CD14-positive monocyte (primary cell): ENCODE measurements at regions not wholly inside any gene's neighbourhood (a gene's known extent, or its start where the extent isn't known, plus 50 kb on each side); places are given as distances from the start of the nearest gene placed in this dataset.

Source experiments
- DNase-seq, 3 donors: peaks; one replicate each; pipeline ENCODE4 v3.0.0-alpha.2; 2011 to 2022
- H2AFZ ChIP-seq: 2 replicates; pipeline ENCODE4 v1.6.0; 2012; ENCODE audit warnings: mild to moderate bottlenecking, low read depth, low read length, inconsistent platforms; ENCODE audit not compliant: insufficient read depth, poor library complexity, severe bottlenecking
- H3K27ac ChIP-seq, 2 donors: 1 replicate in 1 of 2; 2 replicates in 1 of 2; pipeline ENCODE4 v1.5.1; 2012 to 2013; ENCODE audit warnings: low read length in 2 of 2, control low read depth in 1 of 2, inconsistent platforms in 1 of 2, low read depth in 1 of 2, mild to moderate bottlenecking in 1 of 2
- H3K27me3 ChIP-seq, 2 donors: one replicate each; pipeline versions ENCODE4 v1.6.0 to v1.6.1; 2011 to 2013; ENCODE audit warnings: low read length in 2 of 2; ENCODE audit not compliant: control insufficient read depth in 2 of 2, insufficient read depth in 2 of 2
- H3K36me3 ChIP-seq, 2 donors: replicated peaks in 1 of 2; 1 replicate in 1 of 2; 2 replicates in 1 of 2; pipeline versions ENCODE4 v1.5.1 to v1.6.1; 2012 to 2013; ENCODE audit warnings: low read length in 2 of 2, control low read depth in 1 of 2, inconsistent platforms in 1 of 2, mild to moderate bottlenecking in 1 of 2; ENCODE audit not compliant: insufficient read depth in 2 of 2, control insufficient read depth in 1 of 2
- H3K4me1 ChIP-seq, 2 donors: 1 replicate in 1 of 2; 2 replicates in 1 of 2; pipeline versions ENCODE4 v1.5.1 to v1.6.1; 2012 to 2013; ENCODE audit warnings: low read length in 2 of 2, control low read depth in 1 of 2, inconsistent platforms in 1 of 2, mild to moderate bottlenecking in 1 of 2, moderate library complexity in 1 of 2; ENCODE audit not compliant: insufficient read depth in 2 of 2, control insufficient read depth in 1 of 2
- H3K4me2 ChIP-seq: replicated peaks from 2 replicates; pipeline ENCODE3; 2012; ENCODE audit warnings: low read length, moderate library complexity, mild to moderate bottlenecking; ENCODE audit not compliant: poor library complexity, severe bottlenecking; ENCODE audit errors: extremely low read depth
- H3K4me3 ChIP-seq, 3 experiments: fragments of 200-600 bp in 1 of 3; sonication (generic) in 1 of 3; replicated peaks in 1 of 3; 1 replicate in 2 of 3; 2 replicates in 1 of 3; pipeline ENCODE4 v1.5.1; 2011 to 2013; ENCODE audit warnings: low read length in 3 of 3, mild to moderate bottlenecking in 3 of 3, control low read depth in 2 of 3, low read depth in 2 of 3, inconsistent platforms in 1 of 3, moderate library complexity in 1 of 3
- H3K79me2 ChIP-seq: 2 replicates; pipeline ENCODE4 v1.6.0; 2012; ENCODE audit warnings: mild to moderate bottlenecking, control low read depth, inconsistent platforms, low read length, moderate library complexity; ENCODE audit not compliant: insufficient read depth
- H3K9ac ChIP-seq: 2 replicates; pipeline ENCODE4 v1.6.0; 2017; ENCODE audit warnings: low read length, mild to moderate bottlenecking; ENCODE audit not compliant: insufficient read depth, poor library complexity, severe bottlenecking
- H3K9me3 ChIP-seq, 2 donors: replicated peaks in 1 of 2; 1 replicate in 1 of 2; 2 replicates in 1 of 2; pipeline versions ENCODE4 v1.5.1 to v1.6.1; 2012 to 2013; ENCODE audit warnings: low read length in 2 of 2, control low read depth in 1 of 2; ENCODE audit not compliant: control insufficient read depth in 1 of 2, insufficient read depth in 1 of 2
- H4K20me1 ChIP-seq: 2 replicates; pipeline ENCODE4 v1.6.0; 2012; ENCODE audit warnings: mild to moderate bottlenecking, low read length, control low read depth, moderate library complexity; ENCODE audit not compliant: insufficient read depth
- H3K27ac Mint-ChIP-seq, 7 donors: one replicate each; pipeline ENCODE4 v1.8.0; 2020; ENCODE audit warnings: mild to moderate bottlenecking in 7 of 7, mixed read lengths in 7 of 7, moderate library complexity in 6 of 7, inconsistent platforms in 2 of 7
- H3K27me3 Mint-ChIP-seq, 3 donors: one replicate each; pipeline ENCODE4 v1.8.0; 2021 to 2022; ENCODE audit warnings: low read depth in 3 of 3, mild to moderate bottlenecking in 3 of 3, mixed read lengths in 3 of 3, moderate library complexity in 3 of 3, inconsistent platforms in 1 of 3
- H3K36me3 Mint-ChIP-seq, 2 donors: one replicate each; pipeline ENCODE4 v1.8.0; 2020; ENCODE audit warnings: mixed read lengths in 2 of 2, inconsistent platforms in 1 of 2, mild to moderate bottlenecking in 1 of 2
- H3K4me1 Mint-ChIP-seq: one replicate; pipeline ENCODE4 v1.8.0; 2020; ENCODE audit warnings: mild to moderate bottlenecking, mixed read lengths
- H3K4me3 Mint-ChIP-seq, 2 donors: one replicate each; pipeline ENCODE4 v1.8.0; 2020; ENCODE audit warnings: mild to moderate bottlenecking in 2 of 2, mixed read lengths in 2 of 2, moderate library complexity in 1 of 2
- H3K9me3 Mint-ChIP-seq, 7 donors: one replicate each; pipeline ENCODE4 v1.8.0; 2020 to 2022; ENCODE audit warnings: mixed read lengths in 7 of 7, mild to moderate bottlenecking in 6 of 7, moderate library complexity in 6 of 7, inconsistent platforms in 2 of 7
- WGBS: methylation state at CpG from one replicate; pipeline ENCODE4 v1.1.5; 2013; ENCODE audit warnings: missing lambda C conversion rate; ENCODE audit not compliant: insufficient coverage; 5-methylcytosine and 5-hydroxymethylcytosine counted together
- intact Hi-C, 2 donors: fragments of 100-400 bp; cut with micrococcal nuclease; formaldehyde crosslinking; loops; one replicate each; pipeline versions ENCODE4 v1.15.0 to v1.15.1; 2023
- TF ChIP-seq, protein P1 (sequence below): fragments of 200-600 bp; IDR thresholded peaks from one replicate; pipeline ENCODE4 v1.8.0; 2022; ENCODE audit warnings: antibody characterized with exemption, mild to moderate bottlenecking

DNA sequence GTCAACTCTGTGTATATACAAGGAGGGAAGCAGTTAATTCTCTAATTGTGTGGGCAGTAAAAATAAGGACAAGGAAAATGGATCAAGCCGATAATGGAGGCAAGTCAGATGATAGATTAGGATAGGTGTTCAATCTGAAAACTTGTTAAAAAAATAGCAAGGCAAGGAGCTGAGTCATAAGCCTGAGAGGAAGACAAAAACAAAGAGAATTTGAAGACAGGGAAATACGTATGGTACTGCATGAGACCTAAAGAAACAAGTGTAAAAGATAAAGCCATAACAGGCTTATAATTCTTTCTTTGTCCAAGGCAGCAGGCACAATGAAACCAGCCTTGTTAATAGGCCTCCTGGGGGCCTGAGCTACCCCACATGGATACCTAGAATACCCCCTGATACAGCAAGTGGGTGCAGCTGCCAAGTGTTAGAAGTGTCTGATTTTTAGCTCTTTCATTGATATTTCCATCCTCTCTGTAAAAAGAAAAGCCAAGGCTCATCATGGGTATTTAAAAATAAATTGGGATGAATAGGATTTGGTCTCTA lies 1570.6 kb upstream of the LRRTM3 start:
- Histone ChIP-seq H3K4me2 (no peak overlapping the region), H3K27ac (no peak overlapping the region), H3K4me3 (no peak overlapping the region), H3K27me3 (no peaks in the 10 kb centered on the region), H2AFZ (no peak overlapping the region), H3K4me1 (peaks cover 0 to 3% of the 10 kb centered on the region in 2 donors), H3K79me2 (no peaks in the 10 kb centered on the region), H3K36me3 (no peaks in the 10 kb centered on the region), H3K9me3 (no peaks in the 10 kb centered on the region), H3K9ac (no peak overlapping the region), H4K20me1 (no peaks in the 10 kb centered on the region)
- Mint-ChIP-seq H3K27me3 (peaks cover 0 to 1% (median 0%) of the 10 kb centered on the region in 3 donors), H3K36me3 (no peaks in the 10 kb centered on the region), H3K4me1 (peaks cover 4% of the 10 kb centered on the region), H3K4me3 (no peak overlapping the region), H3K9me3 (peaks cover 0 to 6% (median 1%) of the 10 kb centered on the region in 7 donors), H3K27ac (no peak overlapping the region)
- TF ChIP-seq, protein P1, sequence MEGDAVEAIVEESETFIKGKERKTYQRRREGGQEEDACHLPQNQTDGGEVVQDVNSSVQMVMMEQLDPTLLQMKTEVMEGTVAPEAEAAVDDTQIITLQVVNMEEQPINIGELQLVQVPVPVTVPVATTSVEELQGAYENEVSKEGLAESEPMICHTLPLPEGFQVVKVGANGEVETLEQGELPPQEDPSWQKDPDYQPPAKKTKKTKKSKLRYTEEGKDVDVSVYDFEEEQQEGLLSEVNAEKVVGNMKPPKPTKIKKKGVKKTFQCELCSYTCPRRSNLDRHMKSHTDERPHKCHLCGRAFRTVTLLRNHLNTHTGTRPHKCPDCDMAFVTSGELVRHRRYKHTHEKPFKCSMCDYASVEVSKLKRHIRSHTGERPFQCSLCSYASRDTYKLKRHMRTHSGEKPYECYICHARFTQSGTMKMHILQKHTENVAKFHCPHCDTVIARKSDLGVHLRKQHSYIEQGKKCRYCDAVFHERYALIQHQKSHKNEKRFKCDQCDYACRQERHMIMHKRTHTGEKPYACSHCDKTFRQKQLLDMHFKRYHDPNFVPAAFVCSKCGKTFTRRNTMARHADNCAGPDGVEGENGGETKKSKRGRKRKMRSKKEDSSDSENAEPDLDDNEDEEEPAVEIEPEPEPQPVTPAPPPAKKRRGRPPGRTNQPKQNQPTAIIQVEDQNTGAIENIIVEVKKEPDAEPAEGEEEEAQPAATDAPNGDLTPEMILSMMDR: no peak
- no peak for DNase-seq
- intact Hi-C loops: no loop called here
- WGBS: 100% methylated on average over 1 of the region's 2 CpGs

GRCh38 chr10:65358565-65358964 lies 1567.3 kb upstream of the LRRTM3 start:
- Histone ChIP-seq H3K4me3 (no peak overlapping the region), H3K4me2 (no peak overlapping the region), H3K4me1 (peaks cover 0 to 3% of the 10 kb centered on the region in 2 donors), H3K27me3 (no peaks in the 10 kb centered on the region), H4K20me1 (no peaks in the 10 kb centered on the region), H2AFZ (no peak overlapping the region), H3K36me3 (no peaks in the 10 kb centered on the region), H3K79me2 (no peaks in the 10 kb centered on the region), H3K9ac (no peak overlapping the region), H3K27ac (no peak overlapping the region), H3K9me3 (no peaks in the 10 kb centered on the region)
- peaks cover 0 to 5% (median 1%) of the 10 kb centered on the region in 7 donors for H3K9me3 Mint-ChIP-seq
- H3K4me1 Mint-ChIP-seq: peaks cover 5% of the 10 kb centered on the region
- no peak overlapping the region for H3K27ac Mint-ChIP-seq
- H3K4me3 Mint-ChIP-seq: no peak overlapping the region
- H3K27me3 Mint-ChIP-seq: peaks cover 0 to 1% (median 0%) of the 10 kb centered on the region in 3 donors
- WGBS: no CpG with 5 or more reads among the region's 1 CpG
- TF ChIP-seq, protein P1: no peak
- intact Hi-C loops: no loop called here
- DNase-seq: no peak
- no peaks in the 10 kb centered on the region for H3K36me3 Mint-ChIP-seq
